Epidermal melanocyte (primary cell): ENCODE measurements at regions not wholly inside any gene's neighbourhood (a gene's known extent, or its start where the extent isn't known, plus 50 kb on each side); places are given as distances from the start of the nearest gene placed in this dataset.
A peak's percentile ranks its signal among the peaks of the same experiment; 100 is the strongest.
"Not testable (repeated sequence)": the region's sequence is repeated elsewhere in the genome, so short reads cannot be mapped to it uniquely, and the experiment has no call there.

Source experiments
- DNase-seq: peaks from one replicate; pipeline ENCODE4 v3.0.0; 2011; ENCODE audit warnings: low spot score; ENCODE audit not compliant: insufficient read length

DNA sequence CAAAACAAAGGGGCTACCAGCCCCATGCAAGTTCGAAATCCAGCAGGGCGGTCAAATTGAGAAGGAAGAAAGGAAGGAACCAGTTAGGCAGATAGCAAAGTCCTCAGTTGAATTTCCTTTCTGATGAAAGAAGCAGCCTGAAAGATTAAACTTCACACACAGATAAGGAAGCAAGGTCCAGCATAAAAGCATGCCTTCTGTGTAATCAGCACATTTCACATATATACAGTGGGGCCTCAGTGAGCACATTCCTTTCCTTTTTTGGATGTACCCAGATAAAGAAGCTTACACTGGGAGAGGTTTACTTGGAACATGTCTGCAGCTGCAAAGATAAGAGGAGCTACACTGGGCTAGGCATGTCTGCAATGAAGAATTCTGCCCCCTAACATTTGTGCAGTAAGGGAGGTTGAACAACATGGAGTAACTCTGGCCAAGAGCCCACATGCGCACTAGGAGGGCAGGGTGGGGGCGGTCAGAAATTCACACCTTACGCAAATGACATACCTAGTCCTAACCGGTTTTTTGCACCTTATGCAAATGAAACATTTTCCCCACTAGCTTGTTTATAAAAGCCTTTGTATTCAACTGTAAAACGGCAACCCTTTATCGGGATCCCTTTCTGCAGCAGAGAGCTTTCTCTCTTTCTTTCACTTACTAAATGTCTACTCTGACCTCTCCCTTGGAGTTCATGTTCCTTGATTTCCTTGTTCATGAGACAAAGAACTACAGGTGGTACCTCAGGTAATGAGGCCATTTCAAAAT, 149.7 kb upstream of the FBXL17 start:
- DNase-seq = no peak

DNA sequence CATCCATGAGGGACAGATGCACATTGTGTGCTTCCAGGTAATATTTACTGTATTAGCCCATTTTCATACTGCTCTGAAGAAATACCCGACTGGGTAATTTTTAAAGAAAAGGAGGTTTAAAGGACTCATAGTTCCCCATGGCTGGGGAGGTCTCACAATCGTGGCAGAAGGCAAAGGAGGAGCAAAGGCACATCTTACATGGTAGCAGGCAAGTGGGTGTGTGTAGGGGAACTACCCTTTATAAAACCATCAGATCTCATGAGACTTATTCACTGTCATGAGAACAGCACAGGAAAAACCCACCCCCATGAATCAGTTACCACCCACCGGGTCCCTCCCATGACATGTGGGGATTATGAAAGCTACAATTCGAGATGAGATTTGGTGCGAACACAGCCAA, 148.8 kb upstream of the FBXL17 start:
- no peak for DNase-seq

DNA sequence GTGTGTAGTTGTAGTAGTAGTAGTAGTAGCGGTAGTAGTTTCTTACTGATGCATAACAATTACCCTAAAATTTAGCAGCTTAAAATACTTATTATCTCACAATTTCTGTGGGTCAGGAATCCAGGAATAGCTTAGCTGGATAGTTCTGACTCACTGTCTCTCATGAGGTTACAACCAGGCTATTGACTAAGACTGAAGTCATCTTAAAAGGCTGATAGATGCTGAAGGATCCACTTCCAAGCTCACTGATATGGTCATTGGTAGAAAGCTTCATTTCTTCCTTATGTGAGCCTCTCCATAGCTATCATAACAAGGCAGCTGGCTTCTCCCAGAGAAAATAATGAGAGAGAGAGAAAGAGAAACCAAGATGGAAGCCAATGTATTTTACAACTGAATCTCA, 147.5 kb upstream of the FBXL17 start:
- no peak for DNase-seq

DNA sequence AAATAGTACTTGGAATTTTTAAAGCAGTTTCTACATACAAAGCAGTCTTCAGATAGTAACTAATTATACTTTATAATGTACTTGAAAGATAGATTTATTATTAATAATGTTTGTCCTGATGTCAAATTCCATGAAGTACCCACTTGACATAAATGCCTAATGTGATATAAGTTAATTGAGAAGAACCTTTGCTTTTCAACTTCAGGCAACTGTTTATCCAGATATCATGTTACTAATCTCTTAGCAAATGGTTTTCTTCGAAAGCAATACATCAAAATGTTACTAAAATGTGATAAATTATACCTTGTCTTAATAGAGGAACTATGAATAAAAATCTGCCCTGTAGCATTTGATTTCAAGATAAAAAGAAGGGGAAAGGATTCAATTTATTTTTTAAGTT, 146.8 kb upstream of the FBXL17 start:
- no peak for DNase-seq

DNA sequence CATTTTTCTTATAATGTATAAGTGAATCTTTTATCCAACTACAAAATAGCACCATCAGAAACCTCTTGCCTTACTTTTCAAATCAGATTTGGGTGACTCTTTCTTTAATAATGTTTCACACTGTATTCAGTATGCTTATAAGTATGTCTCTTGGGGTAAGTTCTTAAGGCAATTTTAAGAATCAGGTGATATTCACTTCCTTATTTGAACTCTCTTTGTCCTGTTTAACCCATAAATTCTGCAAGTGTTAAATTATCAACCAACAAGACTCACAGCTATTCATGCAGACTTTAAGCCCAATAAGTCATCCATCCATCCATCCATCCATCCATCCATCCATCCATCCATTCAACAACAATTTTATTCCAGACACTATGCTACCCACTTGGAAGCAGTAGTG, 142.7 kb upstream of the FBXL17 start:
- DNase-seq = no peak

DNA sequence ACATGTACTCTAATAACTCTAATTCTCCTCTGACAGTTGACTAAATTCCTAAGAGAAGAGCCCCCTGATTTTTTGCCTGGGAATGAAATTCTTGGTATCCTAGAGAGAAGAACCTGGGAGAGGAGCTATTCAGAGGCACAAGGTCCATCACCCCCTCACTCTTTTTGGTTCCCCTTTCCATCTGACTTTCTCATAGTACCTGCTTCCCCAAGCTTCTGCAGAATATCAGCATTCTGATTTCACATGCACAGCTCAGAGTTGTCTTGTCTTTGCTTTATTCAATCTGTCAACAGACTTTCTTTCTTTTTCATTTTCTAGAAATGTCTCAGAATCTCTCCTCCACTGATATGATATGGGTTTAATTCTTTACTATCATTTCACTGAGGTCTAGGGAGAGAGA, 141.5 kb upstream of the FBXL17 start:
- no peak for DNase-seq

DNA sequence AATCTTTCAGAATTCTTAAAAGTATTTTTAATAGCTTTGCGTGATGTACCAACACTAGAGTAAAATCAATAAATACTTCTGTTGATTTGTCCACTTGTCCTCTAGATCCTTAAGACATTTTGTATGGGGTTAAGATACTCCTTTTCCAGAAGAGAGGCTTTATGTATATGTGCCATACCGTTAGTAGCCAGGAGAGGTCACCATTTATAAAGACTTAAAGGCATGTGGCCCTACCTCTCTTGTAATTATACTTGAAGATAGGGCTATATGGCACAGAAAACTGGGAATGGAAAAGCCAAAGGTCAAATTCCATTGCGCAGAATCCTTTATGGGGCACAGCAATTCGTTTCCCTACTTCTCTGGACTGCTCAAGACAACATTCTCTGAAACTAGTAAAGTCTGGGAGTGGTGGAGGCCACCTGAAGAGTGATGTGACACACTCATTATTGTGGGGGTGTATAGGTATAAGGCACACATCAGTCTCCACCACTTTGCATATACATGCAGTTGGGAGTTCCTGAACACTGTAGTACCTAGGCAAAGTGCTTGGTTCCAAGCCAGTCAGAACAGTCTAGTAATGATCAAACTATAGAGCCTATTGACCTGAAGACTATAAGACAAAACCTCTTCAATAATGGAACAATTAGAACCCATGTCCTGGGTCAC, 140.1 kb upstream of the FBXL17 start:
- peak; percentile 37 for DNase-seq

DNA sequence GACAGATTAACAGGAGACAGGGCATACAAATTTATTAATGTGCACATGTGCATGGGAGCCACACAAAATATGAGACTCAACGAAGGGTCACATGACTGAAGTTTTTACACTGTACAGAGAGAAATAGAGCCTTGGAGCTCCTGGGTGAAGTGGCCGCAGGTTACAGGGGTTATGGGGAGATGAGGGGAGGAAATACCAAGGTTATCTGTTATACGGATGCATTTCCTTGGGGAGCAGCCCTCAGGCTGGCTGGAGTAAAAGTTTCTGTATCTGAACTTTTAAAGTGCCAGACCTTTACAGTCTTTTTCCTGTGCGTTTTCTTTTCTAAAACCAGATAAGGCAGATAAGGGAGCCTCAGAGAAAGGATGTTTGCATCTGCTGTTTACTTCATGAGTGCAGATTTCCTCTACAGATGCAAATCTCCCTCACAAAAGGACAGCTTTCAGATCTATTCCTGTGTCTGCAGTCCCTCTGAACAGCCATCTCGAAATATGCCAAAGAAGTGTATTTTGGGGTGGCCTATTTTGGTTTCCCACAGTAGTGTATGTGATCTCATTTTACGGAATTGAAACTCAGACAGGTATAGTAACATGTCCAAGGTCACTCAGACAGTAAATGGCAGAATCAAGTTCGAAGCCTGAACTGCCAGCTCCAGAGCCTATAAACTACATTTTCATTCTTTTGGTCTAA, 139.3 kb upstream of the FBXL17 start:
- DNase-seq = no peak

DNA sequence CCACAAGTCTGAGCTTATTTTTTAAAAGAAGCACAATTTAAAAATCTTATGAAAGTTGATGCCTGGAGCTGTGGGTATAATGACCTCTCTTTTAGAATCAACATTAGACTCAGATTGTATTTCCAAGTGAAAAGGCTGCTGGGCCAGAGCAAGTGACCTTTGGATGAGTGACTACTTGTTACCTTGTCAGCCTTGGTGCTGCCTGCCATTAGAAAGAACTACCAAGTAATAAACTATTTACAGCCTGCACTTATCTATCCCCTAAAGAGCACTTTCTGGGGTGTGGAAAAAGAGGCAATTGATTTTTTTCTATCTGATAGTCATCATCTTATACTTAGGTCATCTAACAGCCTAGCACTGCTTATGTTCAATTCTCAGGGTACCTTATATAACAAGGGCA, 134.9 kb upstream of the FBXL17 start:
- no peak for DNase-seq

DNA sequence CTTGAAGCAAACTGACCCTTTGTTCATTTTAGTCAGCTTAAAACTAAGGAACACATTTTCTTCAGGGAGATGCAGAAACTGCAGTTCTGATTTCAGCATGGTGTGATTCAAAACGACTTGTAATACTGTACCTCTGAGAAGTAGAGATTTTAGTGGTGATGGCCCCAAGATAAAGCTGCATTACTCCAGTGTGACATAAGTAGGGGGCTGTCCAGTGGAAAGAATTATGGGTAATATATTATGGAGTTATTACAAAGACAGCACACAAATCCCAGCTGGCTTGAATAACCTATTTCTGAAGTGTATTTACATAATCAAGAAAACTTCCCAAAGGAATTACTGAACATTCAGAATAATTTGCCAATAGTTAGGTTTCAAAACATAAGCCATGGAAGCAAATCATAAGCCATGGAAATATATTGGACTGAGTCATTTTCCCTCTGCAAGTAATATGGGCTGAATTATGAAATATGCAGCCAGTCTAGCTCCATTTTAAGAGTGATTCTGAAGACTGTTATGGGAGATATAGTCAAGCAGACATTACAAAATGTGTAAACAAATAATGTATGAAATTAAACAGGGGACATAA, 133.7 kb upstream of the FBXL17 start:
- no peak for DNase-seq

DNA sequence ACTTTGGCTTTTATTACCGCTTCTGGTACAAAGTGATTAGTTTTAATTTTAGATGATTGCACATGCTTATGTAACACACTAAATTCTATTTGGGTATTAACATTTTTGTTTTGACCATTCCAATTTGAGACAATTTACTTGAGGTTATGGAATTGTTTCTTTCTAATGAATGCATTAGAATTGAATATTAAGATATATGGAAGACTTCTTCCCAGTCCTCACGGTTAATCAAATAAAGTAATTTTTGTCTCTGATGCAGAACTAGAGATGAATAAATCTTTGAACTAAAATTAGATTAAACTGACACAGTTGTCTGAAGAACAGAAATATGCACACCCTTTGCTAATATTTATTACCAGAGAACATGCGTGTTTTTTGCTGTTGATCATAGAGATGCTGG, 127.1 kb upstream of the FBXL17 start:
- no peak for DNase-seq

DNA sequence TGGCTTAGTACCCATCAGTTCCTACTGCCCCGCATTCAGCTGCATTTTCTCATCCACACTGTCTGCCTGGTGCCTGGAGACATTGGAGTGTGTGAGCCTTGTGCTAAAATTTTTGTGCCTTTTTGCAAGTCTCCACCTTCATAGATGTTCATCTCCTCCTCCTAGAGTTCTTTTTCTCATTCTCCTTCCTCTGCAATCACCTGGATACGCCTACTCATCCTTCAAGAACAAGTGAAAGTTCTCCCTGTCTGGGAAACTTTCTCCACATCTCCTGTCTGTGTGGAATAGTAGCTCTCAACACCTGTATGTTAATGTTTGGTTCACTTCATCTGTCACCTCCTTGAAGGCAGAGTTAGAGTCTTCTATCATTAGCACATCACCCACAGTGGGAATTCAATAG, 125.7 kb upstream of the FBXL17 start:
- DNase-seq = no peak

DNA sequence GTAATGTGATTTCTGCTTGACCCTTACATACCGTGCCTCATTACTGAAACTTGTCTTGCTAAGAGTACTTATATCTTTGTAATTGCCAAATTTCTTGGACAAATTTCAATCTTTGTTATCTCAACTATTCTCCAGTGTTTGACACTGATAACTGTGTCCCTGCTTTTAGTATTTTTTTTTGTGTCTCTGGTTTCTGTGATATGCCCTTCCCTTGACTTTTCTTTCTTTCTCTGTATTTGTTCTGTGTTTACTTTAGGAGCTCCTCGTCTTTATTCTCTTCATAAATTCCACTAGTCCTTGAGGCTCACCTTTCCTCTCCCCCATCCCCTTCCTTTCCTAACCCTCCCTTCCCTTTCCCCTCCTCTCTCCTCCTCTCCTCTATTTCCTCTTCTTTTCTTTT, 123.7 kb upstream of the FBXL17 start:
- DNase-seq = no peak

DNA sequence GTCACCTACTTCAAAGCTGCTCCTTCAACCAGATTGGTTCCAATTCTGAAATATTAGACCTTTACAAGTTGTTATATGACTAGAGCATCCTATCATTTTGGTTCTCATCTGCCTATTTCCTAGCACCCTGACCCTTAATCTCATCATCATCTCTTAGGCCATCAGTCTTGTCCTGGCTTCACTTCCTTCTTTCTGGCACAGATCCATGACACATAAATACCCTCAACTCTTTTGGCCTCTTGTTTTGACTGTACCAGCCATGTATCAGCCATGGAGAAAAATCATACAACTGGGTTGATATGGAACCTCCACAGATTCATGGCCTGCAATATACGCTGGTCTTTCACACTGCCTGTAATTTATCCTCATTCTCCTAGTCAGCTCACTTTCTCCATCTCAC, 123.1 kb upstream of the FBXL17 start:
- no peak for DNase-seq

DNA sequence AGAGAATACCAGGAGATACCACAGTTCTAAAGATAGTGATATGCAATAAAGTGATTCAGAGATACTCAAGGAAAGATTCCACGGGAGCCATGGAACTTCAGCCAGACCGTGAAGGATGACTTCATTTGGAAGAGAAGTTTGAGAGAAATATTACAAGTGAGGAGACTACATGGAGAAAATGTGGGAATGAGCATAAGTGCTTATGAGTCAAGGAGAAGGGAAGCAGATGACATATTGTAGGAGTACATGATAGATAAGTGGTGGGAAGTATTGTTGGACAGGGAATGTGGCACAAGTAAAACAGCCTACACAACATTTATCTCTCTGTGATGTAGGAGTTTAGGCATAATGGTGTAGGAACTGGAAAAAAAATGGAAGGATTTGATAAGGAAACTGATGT, 122.1 kb upstream of the FBXL17 start:
- DNase-seq = no peak

DNA sequence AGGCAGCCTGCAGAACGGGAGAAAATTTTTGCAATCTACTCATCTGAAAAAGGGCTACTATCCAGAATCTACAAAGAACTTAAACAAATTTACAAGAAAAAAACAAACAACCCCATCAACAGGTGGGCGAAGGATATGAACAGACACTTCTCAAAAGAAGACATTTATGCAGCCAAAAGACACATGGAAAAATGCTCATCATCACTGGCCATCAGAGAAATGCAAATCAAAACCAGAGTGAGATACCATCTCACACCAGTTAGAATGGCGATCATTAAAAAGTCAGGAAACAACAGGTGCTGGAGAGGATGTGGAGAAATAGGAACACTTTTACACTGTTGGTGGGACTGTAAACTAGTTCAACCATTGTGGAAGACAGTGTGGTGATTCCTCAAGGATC, 113.7 kb upstream of the FBXL17 start:
- not testable (repeated sequence) for DNase-seq

DNA sequence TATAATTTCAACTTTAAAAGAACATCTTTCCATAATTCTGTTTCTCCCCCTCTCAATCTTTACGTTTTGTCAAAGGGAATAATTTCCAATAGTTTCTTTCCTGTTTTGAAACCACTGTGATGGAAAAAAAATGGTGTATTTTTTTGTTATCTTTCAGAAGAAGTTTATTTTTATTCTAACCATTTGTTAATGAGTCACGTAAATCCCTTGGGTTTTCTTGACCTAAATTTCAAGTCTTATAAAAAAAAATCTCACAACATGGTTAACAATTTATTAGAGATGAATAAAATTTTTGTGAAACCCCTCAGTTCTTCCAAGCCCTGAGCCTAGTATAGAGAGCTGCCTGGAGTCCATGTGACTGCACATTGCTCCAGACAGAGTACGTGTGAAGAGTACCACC, 106.1 kb upstream of the FBXL17 start:
- DNase-seq = no peak

DNA sequence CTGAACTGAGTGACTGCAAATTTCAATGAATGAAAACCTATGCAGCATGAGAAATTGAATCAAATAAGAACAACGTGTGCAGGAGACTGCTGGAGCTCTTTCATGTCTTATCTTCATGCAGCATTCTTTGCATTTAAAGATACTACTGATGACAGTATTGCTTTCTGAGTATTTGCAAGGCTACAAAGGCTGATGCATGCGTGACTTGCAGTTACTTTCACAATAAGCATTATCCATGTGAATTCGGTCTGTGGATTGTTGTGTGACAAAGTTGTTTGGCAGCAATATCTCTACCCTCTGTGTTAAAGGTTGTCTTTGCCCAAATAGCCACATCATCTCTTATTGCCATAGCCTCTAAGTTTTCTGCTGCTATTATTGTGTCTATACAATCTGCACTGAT, 102.1 kb upstream of the FBXL17 start:
- no peak for DNase-seq

DNA sequence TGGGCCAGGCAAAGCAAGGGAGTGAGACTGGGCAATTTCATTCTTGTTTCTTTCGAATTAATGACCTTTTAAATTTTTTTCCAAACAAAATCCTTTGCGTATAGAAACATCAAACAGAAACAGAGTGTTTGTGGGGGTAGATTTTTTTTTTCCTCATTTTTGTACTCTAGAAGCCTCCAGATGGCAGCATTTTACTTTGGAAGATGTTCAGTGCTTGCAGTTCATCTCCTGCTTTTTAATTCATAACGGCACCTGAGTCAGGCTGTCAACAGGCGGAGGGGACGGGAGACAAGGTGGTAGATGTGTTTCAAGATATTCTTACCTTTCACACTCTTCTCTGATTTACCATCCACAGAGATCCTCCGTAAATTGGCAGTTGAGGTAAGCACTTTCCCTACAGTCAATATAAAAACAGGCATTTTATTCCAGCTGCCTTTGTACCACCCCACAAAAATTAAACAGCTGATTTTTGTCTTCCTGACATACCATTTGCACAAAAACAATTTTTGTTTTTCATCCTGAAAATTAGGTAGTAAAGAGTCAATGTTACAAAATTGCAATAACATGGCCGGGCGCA, 99.5 kb upstream of the FBXL17 start:
- no peak for DNase-seq

DNA sequence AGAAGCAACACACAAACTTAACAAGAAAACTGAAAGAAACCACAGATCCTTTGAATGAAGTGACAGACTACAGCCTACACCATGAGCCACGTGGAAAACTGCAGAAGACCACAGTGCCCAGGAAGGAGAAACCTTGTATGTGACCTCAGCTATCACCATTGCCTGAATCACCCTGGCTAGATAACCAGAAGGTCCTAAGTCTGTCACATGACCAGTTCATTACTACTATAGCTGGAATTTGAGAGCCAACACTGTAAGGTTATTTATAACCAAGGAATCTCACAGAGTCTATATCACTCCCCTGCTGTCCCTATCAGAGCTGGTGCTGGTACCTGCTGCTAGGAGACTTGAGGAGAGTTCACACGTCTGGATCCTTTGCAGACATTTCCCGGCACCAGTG, 90.3 kb upstream of the FBXL17 start:
- no peak for DNase-seq

DNA sequence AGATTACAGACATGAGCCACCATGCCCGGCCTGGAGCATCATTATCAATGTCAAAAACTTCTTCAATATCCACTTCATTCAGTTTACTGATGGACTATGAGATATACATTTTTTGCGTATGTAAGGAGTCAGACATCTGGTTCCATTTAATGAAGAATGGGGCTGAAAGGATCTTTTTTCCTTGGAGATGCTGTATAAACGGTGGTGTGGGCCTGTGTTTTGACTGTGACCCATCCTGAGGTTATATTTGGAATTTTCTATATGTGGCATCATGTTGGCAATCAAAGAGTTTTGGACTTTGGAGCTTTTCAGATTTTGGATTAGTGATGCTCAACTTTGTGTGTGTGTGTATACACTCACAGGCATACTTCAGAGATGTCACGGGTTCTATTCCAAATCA, 85.7 kb upstream of the FBXL17 start:
- no peak for DNase-seq
